HG02588 (cell line): ENCODE measurements at regions not wholly inside any gene's neighbourhood (a gene's known extent, or its start where the extent isn't known, plus 50 kb on each side); places are given as distances from the start of the nearest gene placed in this dataset.

Source experiments
- ATAC-seq: cut with Tn5 transposase; IDR thresholded peaks from one replicate; pipeline ENCODE4 v1.9.1; 2021; ENCODE audit warnings: mild to moderate bottlenecking, moderate library complexity; ENCODE audit not compliant: unreplicated experiment

GRCh38 chr20:1720845-1721475, 63.4 kb upstream of the SIRPG start:
- no peak for ATAC-seq

DNA sequence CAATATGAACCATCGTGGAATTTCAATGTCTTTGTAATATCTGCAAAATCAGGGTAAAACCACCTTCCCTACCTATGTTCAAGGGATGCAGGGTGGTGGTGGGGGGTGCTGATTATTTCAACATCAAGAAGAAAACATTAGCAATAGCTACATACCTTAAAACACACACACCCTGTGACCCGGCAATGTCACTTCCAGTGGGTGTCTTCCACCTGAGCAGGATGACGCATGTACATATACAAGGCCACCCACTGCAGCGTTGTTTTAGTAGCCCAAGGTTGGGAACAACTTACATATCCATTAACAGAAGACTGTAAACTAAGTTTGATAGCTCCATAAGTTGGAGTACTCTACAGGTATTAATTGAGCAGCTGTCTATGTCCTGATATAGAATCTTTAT, 62.6 kb upstream of the SIRPG start:
- ATAC-seq = no peak

GRCh38 chr20:1718604-1719384, 61.2 kb upstream of the SIRPG start:
- ATAC-seq = no peak

DNA sequence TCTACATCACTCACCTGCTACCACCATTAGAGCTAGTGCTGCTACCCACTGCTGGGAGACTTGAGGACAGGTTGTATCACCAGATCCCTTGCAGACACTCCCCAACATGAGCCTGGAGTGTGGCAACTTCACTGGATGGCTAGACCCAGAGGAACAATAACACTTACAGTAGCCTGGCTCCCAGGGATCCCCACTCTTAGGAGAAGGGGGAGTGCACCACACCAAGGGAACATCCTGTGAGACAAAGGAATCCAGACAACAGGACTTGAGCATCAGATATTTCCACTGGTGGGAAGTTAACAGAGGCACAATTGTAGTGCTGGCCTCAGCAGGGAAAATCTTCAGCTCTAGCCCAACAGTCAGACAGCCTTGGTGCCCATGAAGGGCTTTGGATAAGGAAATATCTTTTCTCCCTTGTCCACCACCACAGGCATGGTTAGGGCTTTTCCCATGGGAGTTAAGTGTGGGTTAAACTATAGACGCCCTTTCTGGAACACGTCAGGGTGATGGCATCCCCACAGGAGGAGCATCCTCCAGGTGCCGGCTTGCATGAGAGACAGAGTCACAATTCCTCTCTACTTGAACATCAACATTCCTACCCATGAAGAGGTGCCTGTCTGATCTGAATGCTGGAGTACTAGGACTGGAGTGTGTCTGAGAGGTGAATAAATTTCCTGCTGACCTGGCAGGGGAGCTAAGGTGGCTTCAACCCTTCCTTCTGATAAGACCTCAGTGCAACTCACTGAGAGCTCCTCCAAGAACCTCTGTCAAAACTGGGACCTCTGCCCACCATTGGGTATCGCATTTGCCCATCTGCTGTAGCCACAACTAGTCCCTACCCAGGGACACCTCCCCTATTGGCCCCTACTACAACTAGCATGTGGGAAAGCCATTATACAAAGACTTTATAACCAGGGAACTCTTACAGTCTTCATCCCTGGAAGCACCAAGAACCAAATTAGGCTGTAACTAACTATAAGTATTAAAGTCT, 55.4 kb upstream of the SIRPG start:
- ATAC-seq = no peak

GRCh38 chr20:1711826-1712601, 54.4 kb upstream of the SIRPG start:
- no peak for ATAC-seq

GRCh38 chr20:1711266-1711665, 53.7 kb upstream of the SIRPG start:
- ATAC-seq = no peak

- ATAC-seq = no peak
Measured at GRCh38 chr20:1710484-1710883, 52.9 kb upstream of the SIRPG start.

- no peak for ATAC-seq
Measured at GRCh38 chr20:1707588-1708449, 50.2 kb upstream of the SIRPG start.
